NOMO-1 treated with dmso at 0.1 percent for 144 hours (cell line): ENCODE measurements at regions not wholly inside any gene's neighbourhood (a gene's known extent, or its start where the extent isn't known, plus 50 kb on each side); places are given as distances from the start of the nearest gene placed in this dataset.
"Not testable (repeated sequence)": the region's sequence is repeated elsewhere in the genome, so short reads cannot be mapped to it uniquely, and the experiment has no call there.

ENCODE experiments used
- DNase-seq: peaks from one replicate; lab custom pipeline; 2025; ENCODE audit not compliant: unreplicated experiment; lab: John Stamatoyannopoulos, UW

DNA sequence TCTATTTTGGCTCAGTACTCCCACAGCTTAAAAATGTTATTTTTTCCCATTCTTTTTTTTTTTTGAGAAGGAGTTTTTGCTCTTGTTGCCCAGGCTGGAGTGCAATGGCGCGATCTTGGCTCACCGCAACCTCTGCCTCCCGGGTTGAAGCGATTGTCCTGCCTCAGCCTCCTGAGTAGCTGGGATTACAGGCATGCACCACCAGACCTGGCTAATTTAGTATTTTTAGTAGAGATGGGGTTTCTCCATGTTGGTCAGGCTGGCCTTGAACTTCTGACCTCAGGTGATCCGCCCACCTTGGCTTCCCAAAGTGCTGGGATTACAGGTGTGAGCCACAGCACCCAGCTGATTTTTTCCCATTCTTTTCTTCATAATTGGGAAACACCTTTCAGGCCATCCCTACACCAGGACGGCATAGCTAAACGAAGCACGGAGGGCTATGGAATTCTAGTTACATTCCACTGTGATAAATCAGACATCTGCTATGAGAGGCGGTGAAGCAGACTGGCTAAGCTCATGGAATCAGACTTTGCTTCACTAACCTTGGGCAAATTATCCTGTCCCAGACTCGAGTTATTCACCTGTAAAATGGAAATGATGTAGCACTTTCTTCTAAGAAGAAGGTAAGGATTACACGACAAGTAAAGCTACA is 68.7 kb upstream of the ZFAND5 start:
- not testable (repeated sequence) for DNase-seq

DNA sequence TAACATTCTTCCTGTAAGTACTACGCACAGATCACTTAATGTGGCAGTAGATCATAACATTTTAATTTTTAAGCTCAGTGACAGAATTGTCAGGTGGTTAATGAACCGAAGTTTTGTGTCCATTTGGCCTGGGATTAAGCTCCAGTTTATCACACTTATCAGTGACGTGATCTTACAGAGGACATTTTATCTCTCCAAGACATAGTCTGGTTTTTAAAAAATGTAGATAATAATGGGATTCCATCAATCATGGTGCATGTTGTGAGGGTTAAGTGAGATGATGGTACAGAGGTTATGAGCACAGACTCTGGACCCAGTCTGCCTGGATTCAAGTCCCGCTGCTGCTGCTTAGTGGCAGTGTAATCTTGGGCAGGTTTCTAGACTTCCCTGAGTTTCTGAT is 66.0 kb upstream of the ZFAND5 start:
- no peak for DNase-seq

DNA sequence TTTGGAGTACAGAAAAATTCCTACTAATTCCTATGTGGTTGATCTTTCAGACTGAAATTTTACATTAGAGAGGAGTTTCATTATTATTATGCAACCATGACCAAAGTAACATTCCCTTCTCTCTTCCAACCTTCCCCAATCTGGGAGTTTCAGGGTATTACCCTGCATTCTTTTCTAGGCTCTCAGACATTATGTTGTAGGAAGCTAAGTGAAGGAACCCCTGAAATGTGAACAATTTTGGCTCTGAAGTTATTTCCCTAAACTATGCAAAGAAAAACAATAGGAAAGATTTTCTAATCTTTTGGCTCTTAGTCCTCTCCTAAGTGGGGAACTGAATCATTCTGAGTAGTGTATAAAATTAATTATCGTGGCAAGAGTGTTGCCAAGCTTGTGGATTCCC is 63.3 kb upstream of the ZFAND5 start:
- DNase-seq, result no peak

DNA sequence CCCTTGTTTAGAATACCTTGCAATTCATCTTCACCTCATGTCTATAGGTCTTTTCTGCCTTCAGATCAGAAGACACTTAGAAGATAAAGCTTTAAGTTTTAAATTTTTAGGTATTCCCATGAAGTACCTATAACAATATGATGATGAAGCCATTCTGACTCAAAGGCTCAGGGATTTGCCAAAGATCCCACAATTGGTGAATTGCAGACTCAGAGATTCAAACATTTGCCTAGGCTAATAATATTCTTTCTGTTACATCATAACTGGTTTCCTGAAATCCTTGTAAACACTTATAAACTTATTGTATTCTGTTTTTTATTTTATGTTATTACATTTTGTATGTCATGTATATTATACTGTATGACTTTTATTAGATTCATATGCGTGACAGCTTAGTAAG is 62.8 kb upstream of the ZFAND5 start:
- DNase-seq, result no peak

DNA sequence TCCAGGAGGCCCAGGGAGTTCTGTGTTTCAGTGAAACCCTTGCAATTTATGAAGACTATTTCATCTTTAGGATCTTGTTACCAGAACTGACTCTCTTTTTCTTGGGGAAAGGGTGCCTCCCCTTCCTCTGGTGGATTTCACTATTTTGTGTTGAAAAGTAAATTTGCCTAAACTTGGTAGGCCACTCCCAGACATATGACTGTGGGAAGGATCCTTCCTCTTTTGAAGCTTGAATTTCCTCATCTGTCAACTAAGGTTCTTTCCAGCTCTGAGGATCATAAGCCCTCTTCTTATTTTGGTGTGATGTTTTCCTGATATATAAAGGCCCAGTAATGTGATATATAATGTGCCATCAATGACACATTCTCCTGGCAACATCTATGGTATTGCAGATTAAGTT is 59.1 kb upstream of the ZFAND5 start:
- DNase-seq, result no peak

DNA sequence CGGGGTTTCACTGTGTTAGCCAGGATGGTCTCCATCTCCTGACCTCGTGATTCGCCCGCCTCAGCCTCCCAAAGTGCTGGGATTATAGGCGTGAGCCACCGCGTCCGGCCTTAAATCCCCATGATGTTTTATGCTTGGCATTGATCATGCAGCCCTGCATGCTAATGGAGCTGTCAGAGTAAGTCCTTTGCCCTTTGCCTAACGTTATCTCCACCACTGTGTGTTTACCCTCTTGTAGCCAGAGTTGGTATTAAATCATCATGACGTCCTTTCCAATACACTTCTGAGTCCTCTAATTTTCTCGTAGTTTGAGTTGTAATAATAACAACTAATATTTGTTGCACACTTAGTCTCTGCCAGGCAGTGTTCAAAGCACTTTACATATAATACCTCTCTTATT is 57.2 kb upstream of the ZFAND5 start:
- no peak for DNase-seq

DNA sequence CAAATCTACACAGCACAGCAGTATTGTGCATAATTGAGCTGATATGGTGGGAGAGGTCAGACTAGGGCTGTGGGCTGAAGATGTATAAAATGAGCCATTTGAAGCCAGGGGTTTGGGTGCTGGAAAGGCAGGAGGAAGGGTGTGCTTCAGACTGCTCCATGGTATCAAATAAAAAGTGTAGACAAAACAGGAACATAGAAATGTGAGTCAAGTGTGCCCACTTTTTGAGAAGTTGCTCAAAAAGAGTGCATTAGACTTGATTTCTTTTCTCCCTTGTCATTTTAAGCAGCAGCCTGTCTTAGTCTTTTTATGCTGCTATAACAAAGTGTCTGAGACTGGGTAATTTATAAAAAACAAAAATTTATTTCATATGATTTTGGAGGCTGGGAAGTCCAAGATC is 55.8 kb upstream of the ZFAND5 start:
- no peak for DNase-seq

DNA sequence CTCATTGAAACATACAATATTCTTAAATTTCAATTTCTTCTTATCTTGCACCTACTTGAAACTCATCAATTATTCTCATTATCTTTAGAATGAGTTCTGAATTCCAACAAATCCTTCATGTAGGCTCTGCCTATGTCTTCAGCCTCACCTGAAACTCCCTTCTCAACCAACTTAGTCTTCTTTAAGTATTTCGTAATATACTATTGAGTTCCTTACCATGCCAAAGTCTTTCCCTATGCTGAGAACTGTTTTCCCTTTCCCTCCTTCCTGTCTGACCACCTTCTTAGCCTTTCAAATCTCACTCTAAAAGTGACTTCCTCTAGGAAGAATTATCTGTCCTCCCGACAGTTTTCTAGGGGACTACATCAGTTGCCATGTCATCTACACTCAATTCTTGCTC is 50.9 kb upstream of the ZFAND5 start:
- no peak for DNase-seq

DNA sequence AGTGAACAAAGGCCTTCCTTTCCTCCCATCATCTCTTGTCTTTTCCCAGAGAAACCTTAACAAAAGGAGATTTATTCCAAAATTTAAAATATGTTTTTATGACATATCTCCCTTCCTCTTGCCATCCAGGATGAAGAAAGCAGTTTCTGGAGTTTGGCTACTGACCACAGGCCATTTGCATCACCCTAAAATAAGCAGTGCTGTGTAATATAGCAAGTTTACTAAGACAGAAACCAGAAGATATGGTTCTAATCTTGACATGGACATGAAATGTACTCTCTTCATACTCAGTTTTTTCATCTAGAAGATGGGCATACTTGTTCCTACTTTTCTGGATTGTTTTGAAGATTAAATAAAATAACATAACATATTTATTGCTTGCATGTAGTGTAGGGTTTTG is 50.2 kb upstream of the ZFAND5 start:
- DNase-seq, result no peak
